K562 (cell line): ENCODE measurements at regions not wholly inside any gene's neighbourhood (a gene's known extent, or its start where the extent isn't known, plus 50 kb on each side); places are given as distances from the start of the nearest gene placed in this dataset.

Experiments used
- ATAC-seq: fragments of 200-7000 bp; cut with Tn5 transposase; 3 replicates; pipeline ENCODE4 v1.9.1; 2020; ENCODE audit warnings: moderate library complexity
- BruUV-seq: library from RNA; stranded (reverse); fragments of 400-500 nt; replicated peaks from 2 replicates; lab custom pipeline; 2021; lab: Mats Ljungman, UMichigan
- CTCF ChIA-PET: fragments of 300-600 bp; formaldehyde crosslinking; extraction: SDS; loops from one replicate; lab custom pipeline; 2021; ENCODE audit warnings: low intra/inter-chr PET ratio; lab: Yijun Ruan, JAX
- POLR2A ChIA-PET: fragments of 300-600, 350-650 bp; sonication (Branson Sonifier 250); formaldehyde crosslinking; extraction: SDS; loops from one replicate; lab custom pipeline; 2021; ENCODE audit warnings: antibody characterized with exemption, inconsistent platforms; lab: Yijun Ruan, JAX
- DNase-seq, 4 experiments: peaks; one replicate each; pipeline versions ENCODE4 v3.0.0 to v3.0.0-alpha.2; 2011 to 2018; ENCODE audit warnings: low spot score in 3 of 4, mixed read lengths in 3 of 4; ENCODE audit errors: extremely low read depth in 1 of 4
- FAIRE-seq: peaks from 2 replicates; lab custom pipeline; 2011; peaks lifted over from hg19 to GRCh38; lab: Jason Lieb, UNC
- H2AFZ ChIP-seq: 2 replicates; pipeline ENCODE4 v1.6.0; 2011; ENCODE audit warnings: low read depth, low read length, control low read depth, inconsistent platforms
- H3K27ac ChIP-seq: fragments of 200-600 bp; 3 replicates; pipeline ENCODE4 v1.8.0; 2011; ENCODE audit warnings: low read depth, mild to moderate bottlenecking, control low read depth, inconsistent platforms, low read length, moderate library complexity, mixed read lengths; ENCODE audit errors: extremely low read depth
- H3K27me3 ChIP-seq, 2 experiments: fragments of 300-600 bp in 1 of 2; 2 replicates in 1 of 2; 3 replicates in 1 of 2; pipeline versions ENCODE4 v1.6.0 to v1.8.0; 2011; ENCODE audit warnings: inconsistent platforms in 2 of 2, low read length in 2 of 2, mild to moderate bottlenecking in 1 of 2, mixed read lengths in 1 of 2, moderate library complexity in 1 of 2; ENCODE audit not compliant: control insufficient read depth in 2 of 2, insufficient read depth in 2 of 2
- H3K36me3 ChIP-seq: fragments of 300-600 bp; 3 replicates; pipeline ENCODE4 v1.8.0; 2011; ENCODE audit warnings: mild to moderate bottlenecking, low read length, inconsistent platforms; ENCODE audit not compliant: control insufficient read depth, insufficient read depth
- H3K4me1 ChIP-seq, 2 experiments: fragments of 200-600 bp in 1 of 2; replicated peaks in 1 of 2; 2 replicates in 1 of 2; 3 replicates in 1 of 2; pipeline versions ENCODE4 v1.5.1 to v1.8.0; 2011; ENCODE audit warnings: inconsistent platforms in 2 of 2, low read length in 2 of 2, mild to moderate bottlenecking in 1 of 2, mixed read lengths in 1 of 2, moderate library complexity in 1 of 2; ENCODE audit not compliant: control insufficient read depth in 2 of 2, insufficient read depth in 2 of 2
- H3K4me2 ChIP-seq: 2 replicates; pipeline ENCODE4 v1.6.1; 2011; ENCODE audit warnings: low read length, control low read depth, inconsistent platforms, mixed read lengths; ENCODE audit not compliant: insufficient read depth
- H3K4me3 ChIP-seq: fragments of 200-600 bp; sonication (generic), shearing (Covaris generic); 2 replicates; pipeline ENCODE4 v1.5.1; 2016; ENCODE audit warnings: control low read depth, inconsistent platforms
- H3K79me2 ChIP-seq: fragments of 200-600 bp; 3 replicates; pipeline ENCODE4 v1.8.0; 2011; ENCODE audit warnings: low read length, inconsistent platforms; ENCODE audit not compliant: control insufficient read depth, insufficient read depth
- H3K9ac ChIP-seq, 2 experiments: 2 replicates each; pipeline versions ENCODE4 v1.6.0 to v1.6.1; 2011; ENCODE audit warnings: low read depth in 2 of 2, low read length in 2 of 2, control low read depth in 1 of 2, inconsistent platforms in 1 of 2, mild to moderate bottlenecking in 1 of 2, mixed read lengths in 1 of 2; ENCODE audit not compliant: insufficient read depth in 1 of 2
- H3K9me1 ChIP-seq: one replicate; pipeline ENCODE4 v1.6.0; 2011; ENCODE audit warnings: inconsistent platforms, mild to moderate bottlenecking, low read length, moderate library complexity; ENCODE audit not compliant: control insufficient read depth, insufficient read depth
- H3K9me3 ChIP-seq: replicated peaks from 2 replicates; pipeline ENCODE4 v1.5.1; 2011; ENCODE audit warnings: low read depth, low read length, inconsistent platforms; ENCODE audit not compliant: control insufficient read depth, insufficient read depth
- H4K20me1 ChIP-seq: replicated peaks from 2 replicates; pipeline ENCODE4 v1.6.1; 2011; ENCODE audit warnings: low read length, inconsistent platforms, mixed read lengths; ENCODE audit not compliant: control insufficient read depth, insufficient read depth
- ASH1L ChIP-seq: fragments of 450-650 bp; IDR thresholded peaks from 2 replicates; pipeline ENCODE4 v1.6.1; 2018; ENCODE audit warnings: borderline replicate concordance, mild to moderate bottlenecking, low read depth; ENCODE audit not compliant: partially characterized antibody
- BRCA1 ChIP-seq, 2 experiments: fragments of 450-650 bp in 1 of 2; sonication (generic) in 1 of 2; formaldehyde crosslinking in 1 of 2; IDR thresholded peaks; 2 replicates each; pipeline versions ENCODE4 v1.5.0 to v1.6.1; 2017 to 2020; ENCODE audit warnings: mild to moderate bottlenecking in 1 of 2, missing genetic modification reagents in 1 of 2
- CSDE1 ChIP-seq, 2 experiments: fragments of 450-650 bp; IDR thresholded peaks; 2 replicates each; pipeline ENCODE4 v1.6.1; 2016; ENCODE audit warnings: mild to moderate bottlenecking in 1 of 2
- FIP1L1 ChIP-seq: fragments of 200-400 bp; formaldehyde crosslinking; IDR thresholded peaks from 2 replicates; pipeline ENCODE4 v1.6.1; 2018; ENCODE audit warnings: mild to moderate bottlenecking, low read depth, low read length; ENCODE audit not compliant: poor library complexity, severe bottlenecking
- FOXK1 ChIP-seq: sonication (generic); formaldehyde crosslinking; IDR thresholded peaks from 2 replicates; pipeline ENCODE4 v1.8.0; 2022; ENCODE audit warnings: missing genetic modification reagents, mild to moderate bottlenecking, borderline replicate concordance
- GTF2F1 ChIP-seq: IDR thresholded peaks from 2 replicates; pipeline ENCODE4 v1.6.1; 2011; ENCODE audit warnings: low read depth, low read length, improper control_type of control experiment
- NFIC ChIP-seq: fragments of 450-650 bp; IDR thresholded peaks from 2 replicates; pipeline ENCODE4 v1.6.1; 2017; ENCODE audit warnings: mild to moderate bottlenecking, inconsistent platforms
- PURB ChIP-seq: sonication (generic); formaldehyde crosslinking; IDR thresholded peaks from 2 replicates; pipeline ENCODE4 v1.9.0; 2021; ENCODE audit warnings: low read depth, mild to moderate bottlenecking, missing genetic modification reagents
- SOX6 ChIP-seq: fragments of 450-650 bp; IDR thresholded peaks from 2 replicates; pipeline ENCODE4 v1.6.1; 2014; ENCODE audit warnings: mild to moderate bottlenecking
- SP2 ChIP-seq: IDR thresholded peaks from 2 replicates; pipeline ENCODE4 v1.6.1; 2011; ENCODE audit warnings: mild to moderate bottlenecking, low read depth, low read length, moderate library complexity; ENCODE audit not compliant: poor library complexity, severe bottlenecking; ENCODE audit errors: extremely low read depth
- SRSF1 ChIP-seq: fragments of 200-400 bp; formaldehyde crosslinking; IDR thresholded peaks from 2 replicates; pipeline ENCODE4 v1.6.1; 2017; ENCODE audit warnings: mild to moderate bottlenecking, low read depth, low read length, moderate library complexity
- TCF7L2 ChIP-seq: fragments of 150-350 bp; IDR thresholded peaks from 2 replicates; pipeline ENCODE4 v1.6.1; 2016; ENCODE audit warnings: low read depth, mild to moderate bottlenecking, low read length, moderate library complexity
- ZBTB5 ChIP-seq: fragments of 450-650 bp; IDR thresholded peaks from 2 replicates; pipeline ENCODE4 v1.6.1; 2017; ENCODE audit warnings: antibody characterized with exemption
- ZFP30 ChIP-seq: fragments of 250-450 bp; sonication (Bioruptor Pico); IDR thresholded peaks from 2 replicates; pipeline ENCODE4 v1.8.0; 2022; ENCODE audit warnings: moderate library complexity, mild to moderate bottlenecking, inconsistent platforms, borderline replicate concordance
- ZNF384 ChIP-seq: IDR thresholded peaks from 2 replicates; pipeline ENCODE4 v1.6.1; 2012; ENCODE audit warnings: low read depth, low read length, improper control_type of control experiment
- ZSCAN29 ChIP-seq: fragments of 450-650 bp; IDR thresholded peaks from 2 replicates; pipeline ENCODE4 v1.6.1; 2017
- WGBS: fragments of 100-300 bp; shearing (Covaris generic); methylation state at CpG from one replicate; pipeline ENCODE4 v1.1.6; 2016; ENCODE audit warnings: low coverage, mixed read lengths; ENCODE audit not compliant: insufficient coverage; ENCODE audit errors: missing lambda C conversion rate; 5-methylcytosine and 5-hydroxymethylcytosine counted together
- in situ Hi-C: fragments of 300-500 bp; cut with MboI; formaldehyde crosslinking; loops from 4 replicates; pipeline ENCODE4 v1.15.0; 2018; ENCODE audit warnings: inconsistent platforms, mixed read lengths
- intact Hi-C: fragments of 100-400 bp; cut with micrococcal nuclease; formaldehyde crosslinking; loops from 2 replicates; pipeline ENCODE4 v1.14.2; 2022

GRCh38 chr3:156037356-156037755 lies 83.0 kb upstream of the KCNAB1 start:
- Histone ChIP-seq H3K27me3 (peaks cover 6% of the 10 kb centered on the region in 2 experiments; a peak in 4 of 5 replicates), H3K4me3 (no peak overlapping the region), H2AFZ (no peak overlapping the region), H3K4me2 (no peak overlapping the region), H3K9me1 (no peaks in the 10 kb centered on the region), H3K9me3 (no peaks in the 10 kb centered on the region)
- in situ Hi-C loops = no loop called here
- CTCF ChIA-PET = interaction anchor here (0.6 kb wide), 1 partner anchor 216 kb away, joined by 3 read pairs; no protein-coding TSS in a partner anchor
- no peak for ATAC-seq
- POLR2A ChIA-PET = no interaction called here
- no peak for FAIRE-seq
- BruUV-seq = no TSS peak
- TF ChIP-seq NFIC (0 out of 2 replicates have a peak, but pooled peaks have one; percentile 7), CSDE1 (IDR thresholded peaks at IDR 0.05) (no peak), FIP1L1 (no peak)
- TF ChIP-seq, all 486 proteins: peak for 1
- no peak overlapping the region for H3K27ac ChIP-seq
- no peaks in the 10 kb centered on the region for H4K20me1 ChIP-seq
- H3K9ac ChIP-seq = no peak overlapping the region
- intact Hi-C loops = no loop called here
- H3K79me2 ChIP-seq = no peaks in the 10 kb centered on the region
- DNase-seq = no peak
- peaks cover 0 to 7% of the 10 kb centered on the region in 2 experiments; a peak in 1 of 5 replicates for H3K4me1 ChIP-seq
- H3K36me3 ChIP-seq = no peaks in the 10 kb centered on the region

GRCh38 chr3:156038869-156039268 lies 81.5 kb upstream of the KCNAB1 start:
- FAIRE-seq = no peak
- ChIA-PET CTCF (interaction anchor here (0.7 kb wide), 1 partner anchor 113 kb away, joined by 3 read pairs; no protein-coding TSS in a partner anchor), POLR2A (no interaction called here)
- Histone ChIP-seq H3K79me2 (no peaks in the 10 kb centered on the region), H3K4me1 (peaks cover 0 to 7% of the 10 kb centered on the region in 2 experiments; a peak in 1 of 5 replicates), H3K36me3 (no peaks in the 10 kb centered on the region), H4K20me1 (no peaks in the 10 kb centered on the region), H3K9me3 (no peaks in the 10 kb centered on the region), H3K9me1 (no peaks in the 10 kb centered on the region), H3K27me3 (peaks cover 2 to 6% of the 10 kb centered on the region in 2 experiments; a peak in 4 of 5 replicates), H3K4me2 (no peak overlapping the region), H3K4me3 (no peak overlapping the region), H2AFZ (no peak overlapping the region), H3K27ac (no peak overlapping the region), H3K9ac (no peak overlapping the region)
- no TSS peak for BruUV-seq
- intact Hi-C loops = no loop called here
- ATAC-seq = no peak
- in situ Hi-C loops = no loop called here
- DNase-seq = no peak
- 0% methylated on average over 1 of the region's 1 CpG for WGBS
- TF ChIP-seq TCF7L2 (no peak), FOXK1 (CRISPR knock-in tag) (no peak), PURB (CRISPR knock-in tag) (no peak), ZNF384 (no peak), SP2 (no peak), ASH1L (no peak), BRCA1 (IDR thresholded peaks at IDR 0.05) (no peak), BRCA1 (CRISPR knock-in tag; IDR thresholded peaks at IDR 0.05) (no peak), ZBTB5 (no peak), SOX6 (no peak), SRSF1 (no peak), GTF2F1 (no peak), ZFP30 (CRISPR knock-in tag) (no peak), ZSCAN29 (no peak)
